GM18519 (cell line): ENCODE measurements at regions not wholly inside any gene's neighbourhood (a gene's known extent, or its start where the extent isn't known, plus 50 kb on each side); places are given as distances from the start of the nearest gene placed in this dataset.

Source experiments
- ATAC-seq: cut with Tn5 transposase; IDR thresholded peaks from one replicate; pipeline ENCODE4 v1.9.1; 2021; ENCODE audit warnings: mild to moderate bottlenecking, moderate library complexity; ENCODE audit not compliant: unreplicated experiment, low FRiP score

GRCh38 chr1:239816081-239816782 lies 275.5 kb upstream of the FMN2 start:
- ATAC-seq = no peak

GRCh38 chr1:239817276-239817675 lies 274.4 kb upstream of the FMN2 start:
- ATAC-seq = no peak

- ATAC-seq = no peak
Observed at GRCh38 chr1:239817801-239818200, 273.9 kb upstream of the FMN2 start.

GRCh38 chr1:239819096-239819495 lies 272.6 kb upstream of the FMN2 start:
- no peak for ATAC-seq

GRCh38 chr1:239819756-239820250 lies 271.9 kb upstream of the FMN2 start:
- ATAC-seq = no peak

- ATAC-seq = no peak
Observed at GRCh38 chr1:239823852-239824251, 267.8 kb upstream of the FMN2 start.

GRCh38 chr1:239826211-239826610 lies 265.5 kb upstream of the FMN2 start:
- ATAC-seq = no peak

- ATAC-seq = no peak
Observed at GRCh38 chr1:239826736-239827135, 264.9 kb upstream of the FMN2 start.

GRCh38 chr1:239829535-239829934 lies 262.1 kb upstream of the FMN2 start:
- no peak for ATAC-seq

- no peak for ATAC-seq
Observed at GRCh38 chr1:239831577-239832355, 259.9 kb upstream of the FMN2 start.

GRCh38 chr1:239833723-239834122 lies 258.0 kb upstream of the FMN2 start:
- ATAC-seq = no peak

GRCh38 chr1:239835946-239836440 lies 255.7 kb upstream of the FMN2 start:
- no peak for ATAC-seq

- ATAC-seq = no peak
Observed at GRCh38 chr1:239840336-239840735, 251.3 kb upstream of the FMN2 start.

- no peak for ATAC-seq
Observed at GRCh38 chr1:239840790-239841189, 250.9 kb upstream of the FMN2 start.

GRCh38 chr1:239841631-239842030 lies 250.1 kb upstream of the FMN2 start:
- ATAC-seq = no peak

GRCh38 chr1:239843541-239843940 lies 248.1 kb upstream of the FMN2 start:
- ATAC-seq = no peak

GRCh38 chr1:239844833-239845232 lies 246.8 kb upstream of the FMN2 start:
- ATAC-seq = no peak

GRCh38 chr1:239854922-239855321 lies 236.8 kb upstream of the FMN2 start:
- ATAC-seq = no peak

- no peak for ATAC-seq
Observed at GRCh38 chr1:239856067-239856466, 235.6 kb upstream of the FMN2 start.

GRCh38 chr1:239856924-239857323 lies 234.8 kb upstream of the FMN2 start:
- no peak for ATAC-seq

GRCh38 chr1:239858057-239858456 lies 233.6 kb upstream of the FMN2 start:
- ATAC-seq = no peak

- no peak for ATAC-seq
Observed at GRCh38 chr1:239858529-239858928, 233.2 kb upstream of the FMN2 start.
